Kidney (tissue), 13 donors: ENCODE measurements at regions not wholly inside any gene's neighbourhood (a gene's known extent, or its start where the extent isn't known, plus 50 kb on each side); places are given as distances from the start of the nearest gene placed in this dataset.

Experiments used
- DNase-seq, 5 donors: peaks; one replicate each; pipeline ENCODE4 v3.0.0-alpha.2; 2013 to 2020
- FAIRE-seq: peaks from 2 replicates; lab custom pipeline; 2012; peaks lifted over from hg19 to GRCh38; lab: Jason Lieb, UNC
- H3K27ac ChIP-seq, 2 donors: one replicate each; pipeline ENCODE4 v1.7.0; 2013; ENCODE audit warnings: low read depth in 2 of 2, low read length in 2 of 2, inconsistent platforms in 1 of 2
- H3K27me3 ChIP-seq: one replicate; pipeline ENCODE4 v1.7.1; 2013; ENCODE audit warnings: low read length, inconsistent platforms; ENCODE audit not compliant: control insufficient read depth, insufficient read depth
- H3K36me3 ChIP-seq, 3 donors: one replicate each; pipeline versions ENCODE4 v1.7.0 to v1.7.1; 2013; ENCODE audit warnings: low read length in 3 of 3, control low read depth in 1 of 3, inconsistent platforms in 1 of 3; ENCODE audit not compliant: insufficient read depth in 3 of 3, control insufficient read depth in 2 of 3
- H3K4me1 ChIP-seq, 3 donors: one replicate each; pipeline versions ENCODE4 v1.7.0 to v1.7.1; 2013; ENCODE audit warnings: low read length in 3 of 3, inconsistent platforms in 1 of 3, low read depth in 1 of 3; ENCODE audit not compliant: control insufficient read depth in 2 of 3, insufficient read depth in 2 of 3
- H3K4me3 ChIP-seq, 3 donors: one replicate each; pipeline versions ENCODE4 v1.7.0 to v1.8.1; 2013; ENCODE audit warnings: low read length in 3 of 3, control low read depth in 1 of 3, inconsistent platforms in 1 of 3
- H3K9ac ChIP-seq, 3 donors: one replicate each; pipeline versions ENCODE4 v1.7.0 to v1.7.1; 2013; ENCODE audit warnings: low read length in 3 of 3, control low read depth in 1 of 3, inconsistent platforms in 1 of 3
- H3K9me3 ChIP-seq, 3 donors: one replicate each; pipeline versions ENCODE4 v1.7.0 to v1.7.1; 2013; ENCODE audit warnings: low read length in 3 of 3, control low read depth in 1 of 3, inconsistent platforms in 1 of 3; ENCODE audit not compliant: control insufficient read depth in 2 of 3, insufficient read depth in 1 of 3
- CTCF ChIP-seq: IDR thresholded peaks from 3 replicates; pipeline ENCODE4 v1.5.1; 2012; ENCODE audit warnings: mild to moderate bottlenecking, moderate library complexity, borderline replicate concordance; ENCODE audit not compliant: insufficient read depth; ENCODE audit errors: extremely low read depth
- intact Hi-C: fragments of 100-400 bp; cut with DNase I; formaldehyde crosslinking; loops from one replicate; pipeline ENCODE4 v1.11.1; 2022
- donor health status: control.
- donor health status: control.
- donor health status: control.
- donor health status: control.
- donor health status: control.
- donor health status: DM: yes; HTN: yes; CAD: no.
- donor health status: Normal renal cell carcinoma (clear cell type).

GRCh38 chr3:72190050-72190449 is 405.1 kb upstream of the PROK2 start:
- Histone ChIP-seq H3K4me3 (no peak overlapping the region), H3K36me3 (no peaks in the 10 kb centered on the region), H3K9ac (no peak overlapping the region), H3K9me3 (peaks cover 0 to 4% (median 0%) of the 10 kb centered on the region in 3 donors), H3K27me3 (no peaks in the 10 kb centered on the region), H3K27ac (no peak overlapping the region), H3K4me1 (no peaks in the 10 kb centered on the region)
- TF ChIP-seq CTCF = no peak
- intact Hi-C loops = no loop called here
- DNase-seq = peak in 1 of 5 donors; percentile 31
- FAIRE-seq = no peak

- no peak for FAIRE-seq
- H3K9ac ChIP-seq = no peak overlapping the region
- DNase-seq = no peak
- intact Hi-C loops = no loop called here
- no peaks in the 10 kb centered on the region for H3K36me3 ChIP-seq
- H3K4me3 ChIP-seq = no peak overlapping the region
- no peaks in the 10 kb centered on the region for H3K4me1 ChIP-seq
- no peak overlapping the region for H3K27ac ChIP-seq
- H3K27me3 ChIP-seq = no peaks in the 10 kb centered on the region
- TF ChIP-seq CTCF = no peak
- H3K9me3 ChIP-seq = peaks cover 0 to 4% (median 0%) of the 10 kb centered on the region in 3 donors
These were observed 404.4 kb upstream of the PROK2 start for GRCh38 chr3:72189339-72189738.

- no peak for TF ChIP-seq CTCF
- FAIRE-seq = no peak
- Histone ChIP-seq H3K27me3 (no peaks in the 10 kb centered on the region), H3K4me3 (no peak overlapping the region), H3K36me3 (no peaks in the 10 kb centered on the region), H3K9ac (no peak overlapping the region), H3K4me1 (no peaks in the 10 kb centered on the region), H3K27ac (no peak overlapping the region), H3K9me3 (peaks cover 0 to 4% (median 0%) of the 10 kb centered on the region in 3 donors)
- no peak for DNase-seq
- intact Hi-C loops = no loop called here
These were observed 403.6 kb upstream of the PROK2 start for GRCh38 chr3:72188536-72188935.

GRCh38 chr3:72187131-72187530 is 402.2 kb upstream of the PROK2 start:
- Histone ChIP-seq H3K9ac (no peak overlapping the region), H3K27ac (no peak overlapping the region), H3K27me3 (no peaks in the 10 kb centered on the region), H3K9me3 (no peaks in the 10 kb centered on the region), H3K36me3 (no peaks in the 10 kb centered on the region), H3K4me3 (no peak overlapping the region), H3K4me1 (no peaks in the 10 kb centered on the region)
- no peak for TF ChIP-seq CTCF
- intact Hi-C loops = no loop called here
- no peak for DNase-seq
- FAIRE-seq = no peak
